ENCODE measurements at regions not wholly inside any gene's neighbourhood (a gene's known extent, or its start where the extent isn't known, plus 50 kb on each side); places are given as distances from the start of the nearest gene placed in this dataset.

DNA sequence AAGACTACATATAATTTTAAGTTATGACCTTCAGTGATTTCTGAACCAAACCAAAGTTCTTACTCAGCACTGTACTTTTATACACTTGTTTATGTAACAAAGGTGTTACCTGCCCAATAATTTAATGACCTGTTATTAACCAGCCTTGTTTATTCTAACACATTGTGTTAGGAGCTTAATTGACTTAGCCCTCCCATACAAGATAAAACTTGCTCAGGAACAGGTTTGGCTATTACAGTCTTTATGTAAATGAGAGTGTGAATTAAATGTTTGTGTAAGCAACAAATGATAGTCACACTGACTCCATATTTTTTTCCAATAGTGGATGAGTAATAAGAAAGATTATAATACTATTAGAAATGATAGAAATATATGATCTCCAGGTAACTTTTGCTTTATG is 51.8 kb upstream of the MYCBP2 start:
- no peak for DNase-seq

GRCh38 chr13:77377016-77377415 is 50.1 kb upstream of the MYCBP2 start:
- no peak for DNase-seq
